Cerebellar cortex (tissue), 1 donor: ENCODE measurements at regions not wholly inside any gene's neighbourhood (a gene's known extent, or its start where the extent isn't known, plus 50 kb on each side); places are given as distances from the start of the nearest gene placed in this dataset.
A peak's percentile ranks its signal among the peaks of the same experiment; 100 is the strongest.
"Not testable (repeated sequence)": the region's sequence is repeated elsewhere in the genome, so short reads cannot be mapped to it uniquely, and the experiment has no call there.

Experiments used
- DNase-seq: peaks from one replicate; pipeline ENCODE4 v3.0.0-alpha.2; 2015; ENCODE audit warnings: low spot score

DNA sequence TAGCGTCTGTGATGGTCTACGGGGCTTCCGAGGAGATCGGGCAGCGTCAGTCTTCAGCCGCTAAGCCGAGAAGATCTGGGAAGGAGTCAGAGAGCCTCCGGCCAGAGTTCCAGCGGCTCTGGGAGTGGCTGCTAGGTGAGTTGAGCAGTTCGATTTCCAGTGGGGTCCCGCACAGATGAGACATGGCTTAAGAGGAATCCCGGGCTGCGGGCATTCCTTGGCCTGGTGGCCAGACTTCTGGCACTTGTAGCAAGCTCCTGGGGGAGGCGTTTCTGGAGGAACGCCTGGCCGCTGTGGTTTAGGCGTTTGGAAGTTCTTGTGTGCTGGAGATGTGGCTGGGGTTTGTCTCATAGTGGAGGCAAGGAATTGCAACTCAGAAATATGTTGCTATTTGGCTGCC lies 915.3 kb upstream of the CRIM1 start:
- not testable (repeated sequence) for DNase-seq

- not testable (repeated sequence) for DNase-seq
Measured at GRCh38 chr2:35436893-35437292, 918.7 kb upstream of the CRIM1 start.

- DNase-seq, result peak; percentile 10
Measured at GRCh38 chr2:35428548-35428947, 927.0 kb upstream of the CRIM1 start.

GRCh38 chr2:35421485-35421884 lies 934.1 kb upstream of the CRIM1 start:
- DNase-seq, result no peak

- no peak for DNase-seq
Measured at GRCh38 chr2:35417293-35417692, 938.3 kb upstream of the CRIM1 start.

DNA sequence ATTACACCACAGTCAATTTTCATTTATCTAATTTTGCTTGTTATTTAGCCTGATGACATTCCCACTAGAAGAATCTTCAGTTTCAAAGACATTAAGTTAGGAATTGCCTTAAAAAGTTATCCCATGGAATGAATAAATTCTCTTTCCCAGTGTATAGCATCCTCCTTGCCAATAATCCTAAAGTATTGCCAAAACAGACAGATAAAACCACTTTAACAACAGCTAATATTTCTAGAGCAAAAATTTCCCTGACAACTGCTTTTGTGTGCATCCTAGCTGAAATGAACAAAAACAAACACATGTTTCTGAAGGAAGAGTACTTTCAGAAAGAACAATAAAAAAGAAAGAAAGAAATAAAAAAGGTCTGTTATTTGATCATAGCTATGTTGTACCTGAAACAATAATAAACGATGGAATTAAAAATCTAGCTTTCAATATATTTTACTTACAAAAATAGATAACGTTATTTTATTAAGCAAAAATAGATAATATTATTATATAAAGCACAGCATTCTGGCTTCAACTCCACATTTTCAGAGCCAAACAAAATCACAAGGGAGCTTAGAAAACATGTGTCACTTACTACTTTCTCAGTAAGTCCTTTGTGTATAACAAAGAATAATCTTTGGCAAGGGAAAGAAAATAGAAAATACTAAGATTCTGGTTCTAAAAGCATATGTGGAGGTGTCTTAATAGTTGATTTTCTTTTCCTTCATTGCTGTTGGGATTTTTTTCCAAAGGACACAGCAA lies 939.0 kb upstream of the CRIM1 start:
- no peak for DNase-seq

- no peak for DNase-seq
Measured at GRCh38 chr2:35415942-35416341, 939.6 kb upstream of the CRIM1 start.

- no peak for DNase-seq
Measured at GRCh38 chr2:35415282-35415681, 940.3 kb upstream of the CRIM1 start.

- peak; percentile 65 for DNase-seq
Measured at GRCh38 chr2:35410431-35411061, 945.0 kb upstream of the CRIM1 start.

- no peak for DNase-seq
Measured at GRCh38 chr2:35409762-35410161, 945.8 kb upstream of the CRIM1 start.

- DNase-seq, result no peak
Measured at GRCh38 chr2:35408320-35408719, 947.3 kb upstream of the CRIM1 start.

DNA sequence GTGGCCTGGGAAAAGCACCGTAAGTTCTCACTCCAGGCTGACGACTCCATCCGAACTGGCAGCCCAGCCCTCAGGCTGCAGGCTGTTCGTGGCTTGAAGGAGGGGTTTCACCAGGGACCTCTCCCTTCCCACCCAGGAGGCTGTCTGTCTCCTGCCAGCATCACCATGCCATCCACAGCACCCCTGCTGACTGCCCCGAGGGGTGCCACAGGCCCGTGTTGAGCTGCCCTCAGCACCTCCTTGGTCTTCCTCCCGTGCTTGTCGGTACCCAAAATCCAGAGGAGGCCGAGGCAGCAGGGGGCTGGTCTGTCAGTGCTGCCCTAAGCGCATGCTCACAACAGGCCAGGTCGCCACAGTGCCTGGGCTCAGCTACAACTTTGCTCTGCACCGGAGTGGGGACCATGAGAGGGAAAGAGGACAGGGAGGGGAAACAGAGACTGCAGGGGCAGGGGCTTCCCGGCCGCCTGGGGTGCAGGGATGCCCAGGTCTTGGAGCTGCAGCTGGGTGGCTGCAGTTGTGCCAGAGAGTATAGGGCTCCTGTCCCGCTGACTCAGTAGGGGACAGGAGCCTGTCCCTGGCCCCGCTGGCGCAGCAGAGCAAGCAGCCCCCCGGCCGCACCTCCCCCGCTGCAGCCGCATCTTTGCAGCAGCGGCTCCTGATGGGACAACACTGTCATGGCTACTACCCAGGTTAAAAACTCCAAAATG lies 963.7 kb upstream of the CRIM1 start:
- no peak for DNase-seq

DNA sequence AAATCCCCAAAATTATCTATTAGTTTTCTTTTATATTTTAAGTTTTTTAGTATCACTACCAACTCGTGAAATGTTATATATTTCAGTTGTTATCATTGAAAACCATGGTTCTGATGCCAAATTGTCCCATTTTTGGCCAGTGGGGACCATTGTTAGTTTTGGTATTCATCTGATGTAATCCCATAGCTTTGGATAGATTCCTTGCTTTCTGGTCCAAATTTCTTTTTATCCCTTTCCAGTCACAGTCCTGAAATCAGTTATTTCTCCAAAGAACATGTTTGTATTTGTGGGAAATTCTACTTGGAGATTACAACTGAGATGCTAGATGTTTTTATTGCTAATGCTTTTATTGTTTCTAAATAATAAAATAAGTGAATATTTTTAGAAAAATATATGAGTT lies 976.8 kb upstream of the CRIM1 start:
- no peak for DNase-seq

DNA sequence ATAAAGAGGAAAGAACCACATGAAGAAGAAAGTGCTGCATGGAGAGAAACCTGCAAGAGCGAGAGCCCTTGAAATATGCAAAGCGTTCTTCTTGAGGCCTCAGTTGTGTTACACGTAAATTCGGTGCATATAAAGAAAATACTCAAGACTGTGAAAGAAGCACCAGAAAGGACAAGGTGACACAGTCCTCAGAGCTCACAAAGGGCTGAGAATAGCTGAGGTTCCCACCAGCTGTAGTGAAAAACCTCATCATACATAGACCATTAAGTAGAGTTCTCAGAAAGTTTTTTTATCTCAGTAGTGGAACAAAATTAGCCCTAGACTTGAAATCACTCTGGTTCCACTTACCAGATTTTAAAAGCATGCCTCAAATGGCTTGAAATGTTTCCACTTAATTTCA lies 980.7 kb upstream of the CRIM1 start:
- DNase-seq, result no peak

DNA sequence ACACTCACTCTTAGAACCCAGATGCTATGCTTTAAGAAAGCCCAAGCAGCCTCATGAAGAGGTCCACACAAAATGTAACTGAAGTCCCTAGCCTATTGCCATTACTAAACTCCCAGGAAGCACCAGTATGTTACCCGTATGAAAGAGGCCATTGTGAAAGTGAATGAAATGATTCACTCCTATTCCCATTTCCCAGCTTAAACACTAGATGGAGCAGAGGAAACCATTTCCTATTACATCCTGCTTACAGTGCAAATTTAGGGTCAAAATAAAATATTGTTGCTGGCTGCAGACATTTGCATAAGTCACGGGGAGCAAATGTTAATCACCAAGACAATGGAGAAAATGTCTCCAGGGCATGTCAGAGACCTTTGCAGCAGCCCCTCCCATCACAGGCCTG lies 989.7 kb upstream of the CRIM1 start:
- DNase-seq, result no peak

- no peak for DNase-seq
Measured at GRCh38 chr2:35356332-35356731, 999.2 kb upstream of the CRIM1 start.

GRCh38 chr2:35355056-35355455 lies 1000.5 kb upstream of the CRIM1 start:
- DNase-seq, result no peak

- no peak for DNase-seq
Measured at GRCh38 chr2:35347561-35347960, 1008.0 kb upstream of the CRIM1 start.

DNA sequence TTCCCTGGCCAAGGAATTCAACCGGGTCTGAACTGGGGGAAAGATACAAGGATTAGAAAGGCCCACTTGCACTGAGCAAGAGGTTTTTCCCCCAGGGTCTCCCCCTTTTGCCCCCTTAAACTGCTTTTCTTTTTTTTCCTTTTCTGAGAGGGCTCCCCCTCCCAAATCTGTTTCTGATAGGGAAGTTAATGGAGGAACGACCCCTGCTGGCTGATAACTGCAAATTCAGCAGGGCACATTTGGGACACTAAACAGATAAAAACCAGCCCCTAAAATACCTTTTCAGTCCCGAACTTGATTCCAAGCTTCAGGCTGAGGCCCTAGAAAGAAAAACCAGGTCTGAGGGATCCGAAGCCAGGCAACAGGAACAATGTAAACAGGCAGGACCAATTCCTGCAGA lies 1012.4 kb upstream of the CRIM1 start:
- peak; percentile 8 for DNase-seq

DNA sequence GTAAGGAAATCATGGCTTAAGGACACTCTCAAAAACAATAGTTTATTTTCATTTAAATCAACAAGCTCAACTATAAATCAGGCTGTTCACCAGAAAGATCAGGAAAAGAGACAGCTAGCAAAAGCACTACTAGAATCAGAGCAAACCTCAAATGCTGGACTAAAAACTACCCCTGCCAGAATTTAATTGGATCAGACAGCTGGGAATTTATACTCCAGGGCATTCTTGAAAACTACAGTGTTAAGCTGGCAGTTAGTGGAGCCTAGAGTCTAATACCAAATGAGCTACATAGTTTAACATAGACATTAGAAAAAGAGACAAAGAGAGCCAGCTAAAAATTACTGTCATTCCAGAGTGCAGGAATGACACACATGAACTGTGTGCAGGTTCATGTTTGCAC lies 1016.4 kb upstream of the CRIM1 start:
- no peak for DNase-seq

DNA sequence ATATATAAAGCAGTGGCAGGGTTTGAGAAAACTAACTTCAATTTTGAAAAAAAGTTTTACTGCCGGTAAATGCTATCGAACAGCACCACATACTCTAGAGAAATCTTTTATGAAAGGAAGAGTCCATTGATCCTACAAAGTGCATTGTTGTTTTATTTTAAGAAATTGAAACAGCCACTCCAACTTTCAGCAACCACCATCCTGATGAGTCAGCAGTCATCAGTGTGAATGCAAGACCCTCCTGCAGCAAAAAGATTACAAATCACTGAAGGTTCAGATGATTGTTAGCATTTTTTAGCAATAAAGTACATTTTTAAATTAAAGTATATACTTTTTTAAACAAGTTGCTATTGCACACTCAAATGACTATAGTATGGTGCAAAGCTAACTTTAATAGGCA lies 1017.7 kb upstream of the CRIM1 start:
- no peak for DNase-seq

- DNase-seq, result no peak
Measured at GRCh38 chr2:35314049-35314448, 1041.5 kb upstream of the CRIM1 start.

- DNase-seq, result no peak
Measured at GRCh38 chr2:35301369-35301768, 1054.2 kb upstream of the CRIM1 start.
